ENCODE measurements at regions not wholly inside any gene's neighbourhood (a gene's known extent, or its start where the extent isn't known, plus 50 kb on each side); places are given as distances from the start of the nearest gene placed in this dataset.

- TF ChIP-seq POLR2A (IDR thresholded peaks at IDR 0.05; ENCODE audit: low read depth, low read length): no peak
- TF ChIP-seq POLR2AphosphoS5 (IDR thresholded peaks at IDR 0.05; ENCODE audit: low read depth, low read length): no peak
Measured at GRCh38 chr1:112209493-112209892, 186.5 kb upstream of the CTTNBP2NL start.
